SKM-1 (cell line): ENCODE measurements at regions not wholly inside any gene's neighbourhood (a gene's known extent, or its start where the extent isn't known, plus 50 kb on each side); places are given as distances from the start of the nearest gene placed in this dataset.

ENCODE experiments used
- DNase-seq: peaks from one replicate; lab custom pipeline; 2025; ENCODE audit not compliant: unreplicated experiment; lab: John Stamatoyannopoulos, UW

DNA sequence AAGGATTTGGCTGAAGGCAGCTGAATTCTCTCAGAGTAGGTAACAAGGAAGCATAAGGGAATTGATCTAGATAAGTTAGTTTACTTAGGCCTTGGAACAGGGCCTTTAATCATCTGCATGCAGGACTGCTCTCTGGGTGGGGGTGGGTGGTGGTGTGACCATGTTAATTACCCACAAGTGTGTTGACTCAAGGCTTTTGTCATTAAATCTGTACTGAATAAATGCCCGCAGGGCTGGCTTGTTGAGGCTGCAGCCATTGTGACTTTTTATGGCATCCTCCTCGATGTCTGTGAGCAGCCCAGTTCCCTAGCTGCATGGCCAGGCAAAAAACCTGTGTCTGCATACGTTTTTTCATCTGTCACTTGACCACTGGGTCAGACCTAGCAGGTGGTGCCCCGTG, 63.5 kb upstream of the ASCC3 start:
- no peak for DNase-seq

DNA sequence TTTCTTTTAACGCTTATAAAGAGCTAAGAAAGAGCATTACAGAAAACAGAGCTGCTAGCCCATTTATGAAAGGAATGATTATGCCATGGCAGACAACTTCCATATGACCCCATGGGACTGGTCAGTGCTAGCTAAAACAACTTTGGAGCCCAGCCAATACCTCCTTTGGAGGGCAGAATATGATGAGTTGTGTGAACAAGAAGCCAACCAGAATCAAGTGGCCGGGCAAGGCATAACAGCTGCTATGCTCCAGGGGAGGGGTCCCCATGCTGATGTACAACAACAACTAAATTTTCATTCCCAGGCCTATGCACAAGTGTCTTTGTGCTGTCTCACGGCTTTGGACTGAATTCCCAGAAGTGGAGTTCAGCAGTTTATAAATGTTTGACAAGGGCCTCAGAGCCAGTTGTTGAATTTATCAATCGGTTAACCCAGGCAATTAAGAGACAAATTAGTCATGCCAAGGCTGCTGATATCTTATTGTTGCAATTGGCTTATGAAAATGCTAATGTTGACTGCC, 65.0 kb upstream of the ASCC3 start:
- DNase-seq: no peak

DNA sequence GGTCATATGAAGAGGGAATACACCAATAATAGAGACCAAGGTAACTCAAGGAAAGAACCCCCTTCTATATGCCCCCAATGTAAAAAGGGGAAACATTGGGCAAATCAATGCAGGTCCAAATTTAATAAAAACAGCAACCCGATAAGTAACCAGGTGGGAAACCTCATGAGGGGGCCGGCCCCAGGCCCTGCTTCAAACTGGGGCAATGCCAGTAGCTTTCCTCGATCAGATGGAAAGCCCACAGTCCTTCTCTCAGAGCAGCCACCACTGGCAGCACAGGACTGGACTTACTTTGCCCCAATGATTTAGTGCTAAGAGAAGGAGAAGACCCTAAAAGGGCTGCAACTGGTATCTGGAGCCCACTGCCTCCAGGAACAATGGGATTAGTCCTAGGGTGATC, 65.6 kb upstream of the ASCC3 start:
- DNase-seq: no peak

DNA sequence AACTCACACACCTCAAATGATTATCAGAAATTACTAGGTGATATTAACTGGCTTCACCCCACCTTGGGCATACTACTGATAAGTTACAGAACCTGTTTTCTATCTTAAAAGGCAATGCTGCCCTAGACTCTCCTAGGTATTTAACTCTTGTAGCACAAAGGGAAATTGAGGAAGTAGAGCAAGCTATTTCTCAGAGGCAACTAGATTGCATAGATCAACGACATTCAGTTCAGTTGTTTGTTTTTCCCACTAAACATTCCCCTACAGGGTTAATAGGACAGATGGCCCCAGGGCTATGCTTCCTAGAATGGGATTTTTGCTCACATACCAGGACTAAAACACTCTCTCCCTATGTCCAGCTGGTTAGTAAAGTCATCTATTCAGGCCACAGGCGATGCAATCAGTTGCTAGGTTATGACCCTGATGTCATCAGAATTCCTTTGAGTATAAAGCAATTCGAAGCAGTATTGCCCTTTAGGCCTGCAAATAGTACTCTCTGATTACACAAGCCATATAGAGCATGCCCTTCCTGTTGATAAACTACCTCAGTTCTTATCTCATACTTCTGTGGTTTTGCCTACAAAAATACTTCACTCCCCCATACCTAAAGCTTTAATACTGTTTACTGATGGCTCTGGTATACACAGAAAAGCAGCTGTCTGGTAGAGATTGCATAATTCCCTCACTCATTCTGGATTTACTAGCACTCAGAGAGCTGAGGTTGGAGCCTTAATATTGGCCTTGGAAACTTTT, 67.4 kb upstream of the ASCC3 start:
- DNase-seq: no peak

DNA sequence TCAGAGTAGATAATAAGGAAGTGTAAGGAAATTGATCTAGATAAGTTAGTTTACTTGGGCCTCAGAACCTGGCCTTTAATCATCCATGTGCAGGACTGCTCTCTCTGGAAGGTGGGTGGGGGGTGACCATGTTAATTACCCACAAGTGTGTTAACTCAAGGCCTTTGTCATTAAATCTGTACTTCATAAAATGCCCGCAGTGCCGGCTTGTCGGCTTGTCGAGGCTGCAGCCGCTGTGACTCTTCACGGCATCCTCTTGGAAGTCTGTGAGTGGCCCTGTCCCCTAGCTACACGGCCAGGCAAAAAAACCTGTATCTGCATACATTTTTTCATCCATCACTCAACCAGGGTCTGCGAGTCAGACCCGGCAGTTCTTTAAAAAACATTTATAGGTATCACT, 70.9 kb upstream of the ASCC3 start:
- no peak for DNase-seq

DNA sequence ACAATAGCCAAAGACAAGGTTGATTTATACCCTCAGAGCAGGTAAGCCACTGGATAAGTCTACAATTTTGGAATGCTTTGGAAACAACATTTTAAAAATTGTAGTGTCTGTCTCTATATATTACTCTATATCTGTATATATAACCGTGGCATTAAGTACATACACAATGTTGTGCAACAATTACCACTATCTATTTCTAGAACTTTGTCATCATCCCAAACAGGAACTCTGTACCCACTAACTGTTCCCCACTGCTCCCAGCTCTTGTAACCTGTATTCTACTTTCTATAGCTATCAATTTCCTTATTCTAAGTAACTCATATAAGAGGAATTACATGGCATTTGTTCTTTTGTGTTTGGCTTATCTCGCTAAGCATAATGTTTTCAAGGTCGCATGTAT, 78.2 kb upstream of the ASCC3 start:
- DNase-seq: no peak

DNA sequence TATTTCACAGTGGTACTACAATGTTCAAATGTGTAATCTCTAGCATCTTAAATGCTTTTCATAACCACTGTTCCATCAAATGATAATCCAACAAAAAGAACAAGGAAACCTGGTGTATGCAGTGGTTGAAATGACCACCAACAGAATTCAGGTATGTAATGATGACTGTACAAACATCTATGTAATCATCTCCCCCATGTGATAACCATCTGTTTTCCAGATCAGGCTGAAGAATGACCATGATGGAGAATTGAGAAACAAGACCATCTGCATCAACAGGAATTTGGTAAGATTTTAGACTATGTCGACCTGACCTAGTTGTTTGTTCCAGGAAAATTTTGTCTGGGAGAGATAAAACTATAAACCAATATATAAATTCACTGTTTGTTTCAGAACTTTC, 81.3 kb upstream of the ASCC3 start:
- DNase-seq: no peak

DNA sequence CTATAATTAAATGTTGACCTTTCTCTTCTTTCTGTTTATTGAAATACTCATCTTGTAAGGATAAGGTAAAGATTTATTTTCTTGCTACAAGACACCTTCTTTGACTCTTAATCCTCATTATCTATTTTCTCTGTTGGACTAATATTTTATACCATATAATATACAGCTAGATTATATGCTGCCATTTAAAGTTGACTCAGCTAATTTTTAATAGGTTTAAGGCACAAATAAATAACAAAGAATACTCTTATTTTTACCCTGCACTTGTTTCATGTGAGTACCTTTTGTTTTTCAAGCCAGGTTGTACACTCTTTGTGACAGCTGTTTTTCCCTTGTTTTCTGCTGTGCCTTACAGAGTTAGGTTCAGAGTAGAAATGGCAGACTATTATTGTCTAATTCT, 83.9 kb upstream of the ASCC3 start:
- DNase-seq: no peak

DNA sequence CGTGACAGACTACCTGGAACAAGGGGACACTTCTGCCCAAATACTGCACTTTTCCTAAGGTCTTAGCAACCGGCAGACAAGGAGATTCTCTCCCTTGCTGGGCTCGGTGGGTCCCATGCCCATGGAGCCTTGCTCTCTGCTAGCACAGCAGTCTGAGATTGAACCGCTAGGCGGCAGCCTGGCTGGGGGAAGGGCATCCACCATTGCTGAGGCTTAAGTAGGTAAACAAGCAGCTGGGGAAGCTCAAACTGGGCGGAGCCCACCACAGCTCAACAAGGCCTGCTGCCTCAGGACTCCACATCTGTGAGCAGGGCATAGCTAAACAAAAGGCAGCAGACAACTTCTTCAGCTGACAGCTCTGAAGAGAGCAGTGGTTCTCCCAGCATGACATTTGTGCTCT, 87.8 kb upstream of the ASCC3 start:
- DNase-seq: no peak

DNA sequence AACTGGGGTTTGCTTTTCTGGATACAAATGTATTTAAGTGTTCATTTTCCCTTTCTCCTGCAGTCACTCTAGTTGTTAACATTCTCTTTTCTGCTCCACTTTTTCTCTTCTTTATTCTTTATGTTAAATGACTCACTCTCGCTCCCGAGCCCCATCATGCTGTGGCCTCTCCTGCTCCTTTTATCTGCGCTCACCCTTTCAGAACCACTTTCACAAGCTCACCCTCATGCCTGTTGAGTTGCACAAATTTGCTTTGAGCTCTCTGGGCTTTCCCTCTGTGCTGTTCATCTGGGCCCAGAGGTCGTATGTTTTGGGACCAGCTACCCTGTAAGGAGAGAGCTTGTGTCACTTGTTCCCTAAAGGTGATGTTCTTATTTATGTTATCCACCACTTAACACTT, 98.1 kb upstream of the ASCC3 start:
- no peak for DNase-seq

DNA sequence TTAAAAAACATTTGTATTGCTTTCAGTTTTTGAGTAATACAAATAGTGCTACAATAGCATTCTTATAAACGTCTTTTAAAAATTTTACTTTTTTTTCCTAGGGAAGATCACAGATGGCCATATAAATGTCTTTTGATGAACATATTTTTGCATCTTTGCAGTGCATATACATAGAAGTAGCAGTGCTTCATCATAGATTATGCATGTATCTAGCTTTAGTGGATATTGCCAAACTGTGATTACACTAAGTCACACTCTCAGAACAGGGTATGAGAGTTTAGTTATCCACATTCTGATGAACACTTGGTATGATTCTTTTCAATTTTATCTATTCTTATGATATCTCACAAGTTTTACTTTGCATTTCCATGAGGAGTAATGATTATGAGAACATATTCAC, 99.8 kb upstream of the ASCC3 start:
- DNase-seq: no peak

DNA sequence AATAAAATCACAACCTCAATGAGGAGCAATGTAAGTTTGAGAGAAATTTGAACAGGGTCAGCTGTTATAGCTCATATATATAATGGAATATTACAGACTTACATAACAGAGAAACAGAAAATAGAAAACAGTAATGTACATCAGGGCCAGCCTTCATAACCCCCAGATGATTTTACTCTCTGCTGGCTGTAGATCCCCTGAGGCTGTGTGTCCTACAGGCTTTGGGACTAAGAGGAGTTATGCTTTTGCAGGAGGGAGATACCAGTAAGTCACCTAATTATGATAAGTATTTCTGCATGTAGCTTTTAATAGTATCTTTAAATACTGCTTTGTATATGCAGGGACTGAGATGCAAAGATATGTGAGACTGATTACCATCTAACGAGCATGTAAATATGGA, 105.8 kb upstream of the ASCC3 start:
- no peak for DNase-seq

DNA sequence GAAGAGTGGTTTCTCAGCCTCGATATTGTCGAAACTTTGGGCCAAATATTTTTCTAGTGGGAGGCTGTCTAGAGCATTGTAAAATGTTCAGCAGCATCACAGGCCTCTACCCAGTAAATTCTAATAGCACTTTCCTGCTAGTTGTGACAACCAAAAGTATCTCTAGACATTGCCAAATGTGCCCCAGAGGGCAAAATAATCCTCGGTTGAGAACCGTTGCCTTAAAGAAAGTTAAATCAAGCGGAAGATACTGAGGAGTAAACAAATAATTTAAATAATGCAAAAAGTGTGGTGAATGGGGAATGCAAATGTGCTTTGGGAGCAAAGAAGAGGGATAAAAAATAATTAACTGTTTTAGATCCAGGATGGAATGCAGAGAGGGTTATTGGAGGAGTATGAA, 106.4 kb upstream of the ASCC3 start:
- no peak for DNase-seq

DNA sequence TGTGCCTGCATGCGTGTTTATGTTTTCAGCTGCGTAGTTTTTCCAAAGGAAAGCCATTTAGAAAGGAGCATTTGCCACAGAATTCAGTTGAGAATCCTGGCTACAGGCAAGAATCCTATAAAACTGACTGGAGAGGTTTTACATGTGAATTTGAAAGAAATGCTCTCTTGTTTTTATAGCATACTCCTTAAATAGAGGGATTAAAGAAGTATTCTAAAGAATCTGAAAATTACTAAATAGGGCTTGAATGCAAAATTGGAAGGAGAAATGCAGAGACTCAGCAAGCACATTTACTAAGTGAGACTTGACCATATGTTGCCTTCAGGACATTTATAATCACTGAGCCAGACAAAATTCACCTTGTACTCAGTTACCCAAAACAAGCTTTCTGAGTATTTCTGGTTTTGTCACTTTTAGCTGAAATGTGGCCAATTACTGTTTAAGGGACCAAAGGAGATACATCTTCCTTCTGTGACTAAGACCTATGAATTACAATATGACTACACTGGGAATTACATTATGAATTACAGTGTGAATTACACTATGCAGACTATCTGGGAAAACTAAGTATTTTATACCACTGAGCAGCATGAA, 107.4 kb upstream of the ASCC3 start:
- DNase-seq: no peak

DNA sequence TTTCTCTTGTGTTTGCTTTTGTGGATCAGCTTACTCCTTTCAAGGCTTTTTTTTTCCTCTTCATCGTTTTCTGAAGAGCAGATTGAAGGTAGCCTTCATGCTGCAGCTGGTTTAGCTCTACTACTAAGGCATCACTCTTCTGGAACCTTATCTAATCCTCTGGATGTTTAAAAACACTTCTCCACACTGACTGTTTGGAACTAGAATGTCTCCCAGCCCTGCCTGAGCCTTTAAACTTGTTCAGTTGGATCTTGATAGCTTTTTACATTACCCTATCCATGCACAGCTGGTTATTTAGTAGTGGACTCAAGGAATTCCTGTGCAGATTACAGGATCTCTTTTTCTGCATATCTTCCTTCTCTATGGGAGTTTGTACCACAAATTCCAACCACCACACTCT, 108.9 kb upstream of the ASCC3 start:
- no peak for DNase-seq

DNA sequence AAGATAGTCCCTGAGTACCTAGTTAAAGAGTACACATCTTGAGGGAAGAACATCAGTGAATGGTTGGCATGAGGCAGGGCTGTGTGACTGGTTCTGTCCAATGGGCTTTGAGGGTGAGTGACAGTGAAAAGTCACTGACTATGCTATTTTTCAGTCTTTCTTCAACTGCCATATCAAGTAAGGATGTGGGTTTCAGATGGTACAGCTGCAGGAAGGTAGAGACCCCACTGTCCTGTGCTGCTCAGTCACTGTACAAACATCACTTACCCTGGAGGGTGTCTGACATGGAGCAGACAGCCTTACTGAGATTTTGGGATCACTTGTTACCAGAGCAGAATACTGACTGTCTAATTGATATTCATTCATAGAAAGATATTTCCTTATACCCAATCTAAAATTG, 115.3 kb upstream of the ASCC3 start:
- DNase-seq: no peak

DNA sequence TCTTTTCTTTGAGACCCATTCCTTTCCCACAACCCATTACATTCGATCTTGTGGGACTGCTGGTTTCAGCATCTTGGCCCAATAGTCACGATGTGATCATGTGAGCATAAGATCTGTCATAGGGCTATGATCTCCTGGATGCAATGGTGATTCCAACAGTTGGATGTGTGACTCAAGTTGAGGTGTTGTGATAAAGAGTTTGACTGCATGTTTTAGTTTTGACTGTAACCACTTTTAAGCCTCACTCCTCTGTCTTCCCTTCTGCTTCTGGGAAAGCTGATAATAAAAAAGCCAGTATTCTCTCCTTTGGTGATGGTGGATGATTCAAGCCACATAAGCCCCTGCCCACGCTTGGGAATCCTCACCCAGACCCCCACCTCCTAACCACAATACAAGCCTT, 117.0 kb upstream of the ASCC3 start:
- DNase-seq: no peak

DNA sequence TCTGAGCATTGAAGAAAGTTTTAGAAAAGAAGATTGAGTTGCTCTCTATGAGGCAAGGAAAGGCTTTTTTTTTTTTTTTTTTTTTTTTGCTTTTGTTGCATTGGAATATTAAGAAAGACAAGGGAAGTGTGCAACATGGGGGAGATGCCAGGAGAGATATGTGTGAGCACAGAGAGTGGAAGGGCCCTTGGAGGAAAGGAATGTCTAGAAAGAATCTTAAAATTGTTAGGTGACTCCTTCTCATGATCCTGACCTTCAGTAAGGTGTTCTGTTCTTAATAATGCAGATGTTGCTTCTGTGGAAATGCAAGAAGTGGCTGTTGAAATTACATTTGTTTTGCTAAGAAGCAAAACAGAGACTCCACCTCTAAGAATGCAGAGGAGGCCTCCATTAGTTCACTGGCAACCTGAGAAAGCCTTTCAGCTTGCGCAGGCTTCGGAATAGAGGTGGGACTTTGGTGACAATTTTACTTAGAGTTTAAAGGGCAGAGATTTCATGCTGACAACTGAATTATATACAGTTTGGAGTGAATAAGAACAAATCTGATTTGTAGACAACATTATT, 118.0 kb upstream of the ASCC3 start:
- DNase-seq: no peak

DNA sequence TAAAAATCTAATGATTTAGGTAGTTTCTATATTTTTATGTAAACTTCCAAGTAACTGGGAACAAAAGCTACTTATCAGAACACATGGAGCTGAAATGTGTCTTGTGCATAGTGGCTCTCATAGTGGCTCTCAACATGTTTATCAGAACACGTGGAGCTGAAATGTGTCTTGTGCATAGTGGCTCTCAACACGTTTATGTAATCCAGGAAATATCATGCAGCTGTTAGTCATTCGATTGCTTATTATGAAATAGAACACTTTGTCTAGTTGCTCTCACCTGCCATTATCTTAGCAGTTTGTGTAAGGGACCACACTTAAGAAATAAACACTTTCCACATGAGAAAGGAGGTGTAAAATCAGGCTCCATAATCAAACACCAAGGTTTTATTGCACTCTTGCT, 119.2 kb upstream of the ASCC3 start:
- peak; percentile 54 for DNase-seq

DNA sequence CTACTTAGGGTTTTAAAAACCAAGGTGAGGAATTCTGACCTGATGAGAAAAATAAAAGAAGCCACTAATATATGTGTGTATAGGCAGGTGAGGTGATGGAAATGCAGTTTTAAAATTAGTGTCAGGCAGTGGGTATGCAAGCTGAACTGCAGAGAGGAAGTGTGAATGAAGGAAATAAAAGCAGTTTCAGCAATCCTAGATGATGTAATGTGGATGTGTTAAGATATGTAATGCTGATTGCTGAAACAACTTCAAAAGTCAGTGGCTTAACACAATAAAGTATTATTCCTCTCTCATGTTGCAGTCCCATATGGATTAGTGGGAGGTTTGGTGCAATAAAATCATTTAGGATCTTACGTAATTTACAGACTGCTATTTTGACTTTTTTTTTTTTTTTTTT, 119.9 kb upstream of the ASCC3 start:
- DNase-seq: peak; percentile 68

DNA sequence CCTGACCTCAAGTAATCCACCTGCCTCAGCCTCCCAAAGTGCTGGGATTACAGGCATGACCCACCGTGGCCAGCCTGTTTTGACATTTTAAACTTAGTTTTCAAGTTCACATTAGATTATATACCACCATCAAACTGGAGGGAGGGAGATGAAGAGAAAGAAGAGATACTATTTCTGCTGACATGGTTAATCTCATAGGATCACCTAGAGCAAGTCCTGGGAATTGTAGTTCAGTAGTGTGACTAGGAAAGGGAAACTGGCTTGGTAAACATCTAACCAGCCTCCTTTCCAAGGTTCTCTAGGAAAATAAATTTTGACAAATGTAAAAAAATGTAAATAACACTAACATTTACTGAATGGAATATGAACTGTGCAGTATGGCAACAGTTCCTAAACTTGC, 120.5 kb upstream of the ASCC3 start:
- DNase-seq: no peak

DNA sequence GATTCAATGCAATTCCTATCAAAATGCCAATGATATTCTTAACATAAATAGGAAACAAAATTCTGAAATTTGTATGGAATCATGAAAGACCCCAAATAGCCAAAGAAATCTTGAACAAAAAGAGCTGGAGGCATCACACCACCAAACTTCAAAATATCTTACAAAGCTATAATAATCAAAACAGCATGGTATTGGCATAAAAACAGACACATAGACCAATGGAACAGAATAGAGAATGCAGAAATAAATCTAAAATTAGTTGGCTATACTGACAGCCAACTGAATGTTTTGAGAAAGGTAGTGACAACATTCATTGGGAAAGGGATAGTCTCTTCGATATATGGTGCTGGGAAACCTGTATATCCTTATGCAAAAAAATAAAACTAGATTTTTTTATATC, 121.9 kb upstream of the ASCC3 start:
- no peak for DNase-seq

DNA sequence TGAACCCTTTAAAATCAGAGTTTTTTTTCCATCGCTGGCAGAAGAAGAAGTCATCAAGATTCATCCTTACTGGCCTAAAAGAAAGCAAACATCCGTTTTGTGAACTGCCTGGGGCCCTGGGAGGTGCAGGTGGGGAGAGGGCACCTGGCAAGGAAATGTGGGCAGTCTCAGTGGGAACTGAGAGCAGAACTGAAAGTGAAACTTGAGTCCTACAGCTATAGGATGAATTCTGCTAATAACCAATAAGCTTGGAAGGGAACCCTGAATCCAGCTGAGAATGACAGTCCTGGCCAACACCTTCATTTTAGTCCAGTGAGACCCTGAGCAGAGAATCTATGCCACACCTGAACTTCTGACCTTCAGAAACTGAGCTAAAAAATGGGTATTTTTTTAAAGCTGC, 130.1 kb upstream of the ASCC3 start:
- DNase-seq: no peak
